H9 (cell line): ENCODE measurements at regions not wholly inside any gene's neighbourhood (a gene's known extent, or its start where the extent isn't known, plus 50 kb on each side); places are given as distances from the start of the nearest gene placed in this dataset.

Experiments used
- DNase-seq: peaks from one replicate; pipeline ENCODE4 v3.0.0-alpha.2; 2017
- H2AFZ ChIP-seq: one replicate; pipeline ENCODE4 v1.6.1; 2013; ENCODE audit warnings: mild to moderate bottlenecking, low read length, control low read depth, moderate library complexity
- H2AK5ac ChIP-seq: 2 replicates; pipeline ENCODE4 v1.6.1; 2013; ENCODE audit warnings: low read length, control low read depth, mixed read lengths; ENCODE audit not compliant: insufficient read length
- H2BK120ac ChIP-seq: one replicate; pipeline ENCODE4 v1.6.1; 2013; ENCODE audit warnings: low read depth, mild to moderate bottlenecking, low read length, control low read depth, inconsistent platforms; ENCODE audit not compliant: poor library complexity, severe bottlenecking
- H2BK12ac ChIP-seq: 2 replicates; pipeline ENCODE4 v1.6.1; 2013; ENCODE audit warnings: low read length, control low read depth, mixed read lengths, low read depth; ENCODE audit not compliant: insufficient read length
- H2BK15ac ChIP-seq: 2 replicates; pipeline ENCODE4 v1.6.1; 2013; ENCODE audit warnings: low read depth, low read length, control low read depth
- H2BK20ac ChIP-seq: one replicate; pipeline ENCODE4 v1.6.1; 2013; ENCODE audit warnings: low read depth, mild to moderate bottlenecking, low read length, control low read depth, inconsistent platforms; ENCODE audit not compliant: poor library complexity, severe bottlenecking
- H2BK5ac ChIP-seq: 2 replicates; pipeline ENCODE4 v1.6.1; 2013; ENCODE audit warnings: low read length, control low read depth, mixed read lengths; ENCODE audit not compliant: insufficient read length
- H3K14ac ChIP-seq: 2 replicates; pipeline ENCODE4 v1.6.1; 2013; ENCODE audit warnings: low read length, control low read depth; ENCODE audit not compliant: insufficient read depth
- H3K18ac ChIP-seq: 2 replicates; pipeline ENCODE4 v1.6.1; 2013; ENCODE audit warnings: low read depth, mild to moderate bottlenecking, mixed read lengths, low read length, control low read depth; ENCODE audit not compliant: insufficient read length
- H3K23ac ChIP-seq: 2 replicates; pipeline ENCODE4 v1.6.1; 2013; ENCODE audit warnings: low read length, control low read depth, mixed read lengths, low read depth; ENCODE audit not compliant: insufficient read length
- H3K23me2 ChIP-seq: 2 replicates; pipeline ENCODE4 v1.6.1; 2013; ENCODE audit warnings: low read depth, mild to moderate bottlenecking, mixed read lengths, low read length, control low read depth; ENCODE audit not compliant: insufficient read length, poor library complexity, severe bottlenecking
- H3K27ac ChIP-seq: 2 replicates; pipeline ENCODE4 v1.5.1; 2013; ENCODE audit warnings: low read length, control low read depth, mixed read lengths, low read depth; ENCODE audit not compliant: insufficient read length
- H3K27me3 ChIP-seq: 2 replicates; pipeline ENCODE4 v1.6.1; 2013; ENCODE audit warnings: low read length, control low read depth, inconsistent platforms; ENCODE audit not compliant: insufficient read depth
- H3K4ac ChIP-seq: 2 replicates; pipeline ENCODE4 v1.6.1; 2013; ENCODE audit warnings: low read depth, mild to moderate bottlenecking, control low read depth, inconsistent platforms, low read length, moderate library complexity
- H3K4me1 ChIP-seq: 2 replicates; pipeline ENCODE4 v1.6.1; 2013; ENCODE audit warnings: low read length, control low read depth, inconsistent platforms; ENCODE audit not compliant: insufficient read depth
- H3K4me2 ChIP-seq: 2 replicates; pipeline ENCODE4 v1.6.1; 2013; ENCODE audit warnings: low read length, control low read depth, mixed read lengths; ENCODE audit not compliant: insufficient read length, insufficient read depth
- H3K56ac ChIP-seq: 2 replicates; pipeline ENCODE4 v1.6.1; 2013; ENCODE audit warnings: low read depth, mild to moderate bottlenecking, mixed read lengths, low read length, control low read depth; ENCODE audit not compliant: insufficient read length
- H3K79me1 ChIP-seq: 2 replicates; pipeline ENCODE4 v1.6.1; 2013; ENCODE audit warnings: low read depth, mild to moderate bottlenecking, moderate library complexity, low read length, control low read depth, inconsistent platforms; ENCODE audit not compliant: insufficient read depth, poor library complexity, severe bottlenecking
- H3K79me2 ChIP-seq: 2 replicates; pipeline ENCODE4 v1.6.1; 2013; ENCODE audit warnings: low read length, control low read depth, inconsistent platforms; ENCODE audit not compliant: insufficient read depth
- H3K9ac ChIP-seq: 2 replicates; pipeline ENCODE4 v1.6.1; 2013; ENCODE audit warnings: low read length, control low read depth, mixed read lengths; ENCODE audit not compliant: insufficient read length; ENCODE audit errors: extremely low read depth
- H3K9me3 ChIP-seq: one replicate; pipeline ENCODE4 v1.6.1; 2013; ENCODE audit warnings: low read depth, low read length, inconsistent platforms; ENCODE audit not compliant: control insufficient read depth
- H3T11ph ChIP-seq: one replicate; pipeline ENCODE4 v1.6.1; 2013; ENCODE audit warnings: mild to moderate bottlenecking, low read length, control low read depth, inconsistent platforms
- H4K20me1 ChIP-seq: one replicate; pipeline ENCODE4 v1.6.1; 2013; ENCODE audit not compliant: control insufficient read depth, insufficient read length, insufficient read depth
- H4K5ac ChIP-seq: 2 replicates; pipeline ENCODE4 v1.6.1; 2013; ENCODE audit warnings: low read depth, mild to moderate bottlenecking, mixed read lengths, low read length, control low read depth; ENCODE audit not compliant: insufficient read length
- H4K8ac ChIP-seq: replicated peaks from 2 replicates; pipeline ENCODE4 v1.6.1; 2013; ENCODE audit warnings: low read length, control low read depth, mixed read lengths, low read depth; ENCODE audit not compliant: insufficient read length
- H4K91ac ChIP-seq: 2 replicates; pipeline ENCODE4 v1.6.1; 2013; ENCODE audit warnings: low read depth, mild to moderate bottlenecking, moderate library complexity, mixed read lengths, low read length, control low read depth; ENCODE audit not compliant: insufficient read length
- H3K27ac Mint-ChIP-seq, 3 experiments: 2 replicates in 2 of 3; 3 replicates in 1 of 3; pipeline ENCODE4 v1.8.0; 2020 to 2021; ENCODE audit warnings: mixed read lengths in 3 of 3, mild to moderate bottlenecking in 1 of 3, moderate library complexity in 1 of 3
- H3K27me3 Mint-ChIP-seq: 2 replicates; pipeline ENCODE4 v1.8.0; 2021; ENCODE audit warnings: low read depth, mild to moderate bottlenecking, moderate library complexity, mixed read lengths
- H3K36me3 Mint-ChIP-seq, 3 experiments: 2 replicates in 2 of 3; 3 replicates in 1 of 3; pipeline ENCODE4 v1.8.0; 2020 to 2021; ENCODE audit warnings: low read depth in 3 of 3, mixed read lengths in 3 of 3; ENCODE audit not compliant: insufficient read depth in 1 of 3
- H3K4me1 Mint-ChIP-seq, 2 experiments: 2 replicates each; pipeline ENCODE4 v1.8.0; 2020; ENCODE audit warnings: mixed read lengths in 2 of 2
- H3K4me3 Mint-ChIP-seq, 2 experiments: 2 replicates in 1 of 2; 3 replicates in 1 of 2; pipeline ENCODE4 v1.8.0; 2020 to 2021; ENCODE audit warnings: mild to moderate bottlenecking in 2 of 2, mixed read lengths in 2 of 2, moderate library complexity in 1 of 2
- H3K9me3 Mint-ChIP-seq, 2 experiments: 2 replicates in 1 of 2; 3 replicates in 1 of 2; pipeline ENCODE4 v1.8.0; 2020; ENCODE audit warnings: mild to moderate bottlenecking in 2 of 2, mixed read lengths in 2 of 2, moderate library complexity in 1 of 2
- whole genome bisulfite sequencing: extraction: QIAGEN DNeasy Blood & Tissue Kit; methylation state at CpG from one replicate; pipeline ENCODE4 v1.1.7; 2013; ENCODE audit warnings: missing lambda C conversion rate, low lambda C conversion rate, mixed read lengths; ENCODE audit not compliant: insufficient read length; ENCODE audit errors: extremely low coverage; 5-methylcytosine and 5-hydroxymethylcytosine counted together
- TF ChIP-seq, protein P1 (sequence below): fragments of 200-600 bp; sonication (generic); conservative IDR thresholded peaks from 3 replicates; pipeline ENCODE4 v1.8.0; 2021; ENCODE audit warnings: antibody characterized with exemption, mild to moderate bottlenecking

GRCh38 chr22:48075604-48076003 is 1313.2 kb downstream of the TBC1D22A start:
- TF ChIP-seq, protein P1, sequence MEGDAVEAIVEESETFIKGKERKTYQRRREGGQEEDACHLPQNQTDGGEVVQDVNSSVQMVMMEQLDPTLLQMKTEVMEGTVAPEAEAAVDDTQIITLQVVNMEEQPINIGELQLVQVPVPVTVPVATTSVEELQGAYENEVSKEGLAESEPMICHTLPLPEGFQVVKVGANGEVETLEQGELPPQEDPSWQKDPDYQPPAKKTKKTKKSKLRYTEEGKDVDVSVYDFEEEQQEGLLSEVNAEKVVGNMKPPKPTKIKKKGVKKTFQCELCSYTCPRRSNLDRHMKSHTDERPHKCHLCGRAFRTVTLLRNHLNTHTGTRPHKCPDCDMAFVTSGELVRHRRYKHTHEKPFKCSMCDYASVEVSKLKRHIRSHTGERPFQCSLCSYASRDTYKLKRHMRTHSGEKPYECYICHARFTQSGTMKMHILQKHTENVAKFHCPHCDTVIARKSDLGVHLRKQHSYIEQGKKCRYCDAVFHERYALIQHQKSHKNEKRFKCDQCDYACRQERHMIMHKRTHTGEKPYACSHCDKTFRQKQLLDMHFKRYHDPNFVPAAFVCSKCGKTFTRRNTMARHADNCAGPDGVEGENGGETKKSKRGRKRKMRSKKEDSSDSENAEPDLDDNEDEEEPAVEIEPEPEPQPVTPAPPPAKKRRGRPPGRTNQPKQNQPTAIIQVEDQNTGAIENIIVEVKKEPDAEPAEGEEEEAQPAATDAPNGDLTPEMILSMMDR = no peak
- no peak overlapping the region for H4K91ac ChIP-seq
- no peak overlapping the region for H2AK5ac ChIP-seq
- no peak overlapping the region for H2BK20ac ChIP-seq
- H2BK120ac ChIP-seq = no peak overlapping the region
- H3K4ac ChIP-seq = no peak overlapping the region
- H2BK15ac ChIP-seq = no peak overlapping the region
- no peak overlapping the region for H3K56ac ChIP-seq
- no peak overlapping the region for H3K4me2 ChIP-seq
- H4K5ac ChIP-seq = no peak overlapping the region
- H3K27ac ChIP-seq = no peak overlapping the region
- no peak overlapping the region for H2BK12ac ChIP-seq
- H3K9me3 ChIP-seq = no peaks in the 10 kb centered on the region
- Mint-ChIP-seq H3K9me3 (peaks cover 12 to 15% of the 10 kb centered on the region in 2 experiments), H3K4me1 (peaks cover 44 to 58% of the 10 kb centered on the region in 2 experiments), H3K27me3 (peaks cover 24% of the 10 kb centered on the region), H3K27ac (peak overlapping the region in 1 of 3 experiments; percentile 5; a peak in 1 of 7 replicates), H3K36me3 (peaks cover 2 to 25% (median 10%) of the 10 kb centered on the region in 3 experiments; a peak in 6 of 7 replicates), H3K4me3 (no peak overlapping the region)
- H2BK5ac ChIP-seq = no peak overlapping the region
- H3K9ac ChIP-seq = no peak overlapping the region
- H4K8ac ChIP-seq = no peak overlapping the region
- no peak overlapping the region for H2AFZ ChIP-seq
- no peaks in the 10 kb centered on the region for H4K20me1 ChIP-seq
- no peak overlapping the region for H3K18ac ChIP-seq
- H3K23ac ChIP-seq = no peak overlapping the region
- H3K79me2 ChIP-seq = no peaks in the 10 kb centered on the region
- no CpG with 5 or more reads among the region's 5 CpGs for WGBS
- no peaks in the 10 kb centered on the region for H3K23me2 ChIP-seq
- H3T11ph ChIP-seq = no peak overlapping the region
- H3K27me3 ChIP-seq = no peaks in the 10 kb centered on the region
- peaks cover 3% of the 10 kb centered on the region; the same call in 1 of the 2 replicates for H3K4me1 ChIP-seq
- H3K14ac ChIP-seq = no peak overlapping the region
- no peak for DNase-seq
- no peaks in the 10 kb centered on the region for H3K79me1 ChIP-seq
